K562 (cell line): ENCODE measurements at regions not wholly inside any gene's neighbourhood (a gene's known extent, or its start where the extent isn't known, plus 50 kb on each side); places are given as distances from the start of the nearest gene placed in this dataset.

Experiments used
- ATAC-seq: fragments of 200-7000 bp; cut with Tn5 transposase; 3 replicates; pipeline ENCODE4 v1.9.1; 2020; ENCODE audit warnings: moderate library complexity
- BruUV-seq: library from RNA; stranded (reverse); fragments of 400-500 nt; replicated peaks from 2 replicates; lab custom pipeline; 2021; lab: Mats Ljungman, UMichigan
- CTCF ChIA-PET: fragments of 300-600 bp; formaldehyde crosslinking; extraction: SDS; loops from one replicate; lab custom pipeline; 2021; ENCODE audit warnings: low intra/inter-chr PET ratio; lab: Yijun Ruan, JAX
- POLR2A ChIA-PET: fragments of 300-600, 350-650 bp; sonication (Branson Sonifier 250); formaldehyde crosslinking; extraction: SDS; loops from one replicate; lab custom pipeline; 2021; ENCODE audit warnings: antibody characterized with exemption, inconsistent platforms; lab: Yijun Ruan, JAX
- DNase-seq, 4 experiments: peaks; one replicate each; pipeline versions ENCODE4 v3.0.0 to v3.0.0-alpha.2; 2011 to 2018; ENCODE audit warnings: low spot score in 3 of 4, mixed read lengths in 3 of 4; ENCODE audit errors: extremely low read depth in 1 of 4
- FAIRE-seq: peaks from 2 replicates; lab custom pipeline; 2011; peaks lifted over from hg19 to GRCh38; lab: Jason Lieb, UNC
- H2AFZ ChIP-seq: 2 replicates; pipeline ENCODE4 v1.6.0; 2011; ENCODE audit warnings: low read depth, low read length, control low read depth, inconsistent platforms
- H3K27ac ChIP-seq: fragments of 200-600 bp; 3 replicates; pipeline ENCODE4 v1.8.0; 2011; ENCODE audit warnings: low read depth, mild to moderate bottlenecking, control low read depth, inconsistent platforms, low read length, moderate library complexity, mixed read lengths; ENCODE audit errors: extremely low read depth
- H3K27me3 ChIP-seq, 2 experiments: fragments of 300-600 bp in 1 of 2; 2 replicates in 1 of 2; 3 replicates in 1 of 2; pipeline versions ENCODE4 v1.6.0 to v1.8.0; 2011; ENCODE audit warnings: inconsistent platforms in 2 of 2, low read length in 2 of 2, mild to moderate bottlenecking in 1 of 2, mixed read lengths in 1 of 2, moderate library complexity in 1 of 2; ENCODE audit not compliant: control insufficient read depth in 2 of 2, insufficient read depth in 2 of 2
- H3K36me3 ChIP-seq: fragments of 300-600 bp; 3 replicates; pipeline ENCODE4 v1.8.0; 2011; ENCODE audit warnings: mild to moderate bottlenecking, low read length, inconsistent platforms; ENCODE audit not compliant: control insufficient read depth, insufficient read depth
- H3K4me1 ChIP-seq, 2 experiments: fragments of 200-600 bp in 1 of 2; replicated peaks in 1 of 2; 2 replicates in 1 of 2; 3 replicates in 1 of 2; pipeline versions ENCODE4 v1.5.1 to v1.8.0; 2011; ENCODE audit warnings: inconsistent platforms in 2 of 2, low read length in 2 of 2, mild to moderate bottlenecking in 1 of 2, mixed read lengths in 1 of 2, moderate library complexity in 1 of 2; ENCODE audit not compliant: control insufficient read depth in 2 of 2, insufficient read depth in 2 of 2
- H3K4me2 ChIP-seq: 2 replicates; pipeline ENCODE4 v1.6.1; 2011; ENCODE audit warnings: low read length, control low read depth, inconsistent platforms, mixed read lengths; ENCODE audit not compliant: insufficient read depth
- H3K4me3 ChIP-seq: fragments of 200-600 bp; sonication (generic), shearing (Covaris generic); 2 replicates; pipeline ENCODE4 v1.5.1; 2016; ENCODE audit warnings: control low read depth, inconsistent platforms
- H3K79me2 ChIP-seq: fragments of 200-600 bp; 3 replicates; pipeline ENCODE4 v1.8.0; 2011; ENCODE audit warnings: low read length, inconsistent platforms; ENCODE audit not compliant: control insufficient read depth, insufficient read depth
- H3K9ac ChIP-seq, 2 experiments: 2 replicates each; pipeline versions ENCODE4 v1.6.0 to v1.6.1; 2011; ENCODE audit warnings: low read depth in 2 of 2, low read length in 2 of 2, control low read depth in 1 of 2, inconsistent platforms in 1 of 2, mild to moderate bottlenecking in 1 of 2, mixed read lengths in 1 of 2; ENCODE audit not compliant: insufficient read depth in 1 of 2
- H3K9me1 ChIP-seq: one replicate; pipeline ENCODE4 v1.6.0; 2011; ENCODE audit warnings: inconsistent platforms, mild to moderate bottlenecking, low read length, moderate library complexity; ENCODE audit not compliant: control insufficient read depth, insufficient read depth
- H3K9me3 ChIP-seq: replicated peaks from 2 replicates; pipeline ENCODE4 v1.5.1; 2011; ENCODE audit warnings: low read depth, low read length, inconsistent platforms; ENCODE audit not compliant: control insufficient read depth, insufficient read depth
- H4K20me1 ChIP-seq: replicated peaks from 2 replicates; pipeline ENCODE4 v1.6.1; 2011; ENCODE audit warnings: low read length, inconsistent platforms, mixed read lengths; ENCODE audit not compliant: control insufficient read depth, insufficient read depth
- ARHGAP35 ChIP-seq: fragments of 450-650 bp; IDR thresholded peaks from 2 replicates; pipeline ENCODE4 v1.6.1; 2018; ENCODE audit not compliant: partially characterized antibody
- CEBPG ChIP-seq, 3 experiments: fragments of 200-800 bp in 1 of 3; sonication (Bioruptor generic) in 1 of 3; sonication (generic) in 1 of 3; formaldehyde crosslinking in 1 of 3; IDR thresholded peaks in 2 of 3; conservative IDR thresholded peaks in 1 of 3; 2 replicates each; pipeline versions ENCODE4 v1.6.1 to v1.8.0; 2016 to 2022; ENCODE audit warnings: missing compliant biosample characterization in 2 of 3, missing genetic modification characterization in 2 of 3, mild to moderate bottlenecking in 1 of 3, missing genetic modification reagents in 1 of 3
- CTCF ChIP-seq, 3 experiments: IDR thresholded peaks in 2 of 3; conservative IDR thresholded peaks in 1 of 3; 2 replicates each; pipeline ENCODE4 v1.5.1; 2011 to 2012; ENCODE audit warnings: low read length in 3 of 3, mild to moderate bottlenecking in 3 of 3, control low read depth in 2 of 3, improper control_type of control experiment in 1 of 3, inconsistent platforms in 1 of 3, low read depth in 1 of 3, mixed read lengths in 1 of 3, moderate library complexity in 1 of 3; ENCODE audit not compliant: insufficient read depth in 2 of 3
- E2F1 ChIP-seq: sonication (generic); formaldehyde crosslinking; IDR thresholded peaks from 2 replicates; pipeline ENCODE4 v1.8.1; 2023; ENCODE audit warnings: mild to moderate bottlenecking, missing genetic modification reagents, moderate library complexity
- ILK ChIP-seq: fragments of 450-650 bp; IDR thresholded peaks from 2 replicates; pipeline ENCODE4 v1.6.1; 2016; ENCODE audit warnings: missing genetic modification characterization, low read depth, mild to moderate bottlenecking, missing compliant biosample characterization, moderate library complexity, borderline replicate concordance
- MITF ChIP-seq: IDR thresholded peaks from 2 replicates; pipeline ENCODE4 v1.6.1; 2014; ENCODE audit warnings: antibody characterized with exemption
- PHF20 ChIP-seq: fragments of 450-650 bp; IDR thresholded peaks from 2 replicates; pipeline ENCODE4 v1.6.1; 2018; ENCODE audit not compliant: partially characterized antibody
- RAD21 ChIP-seq, 2 experiments: fragments of 250-450 bp in 1 of 2; fragments of 450-650 bp in 1 of 2; sonication (Bioruptor Pico) in 1 of 2; formaldehyde crosslinking in 1 of 2; IDR thresholded peaks in 1 of 2; conservative IDR thresholded peaks in 1 of 2; 2 replicates each; pipeline versions ENCODE4 v1.4.0 to v1.8.0; 2020 to 2022; ENCODE audit warnings: mild to moderate bottlenecking in 2 of 2, moderate library complexity in 1 of 2
- RBM15 ChIP-seq: fragments of 200-400 bp; formaldehyde crosslinking; IDR thresholded peaks from 2 replicates; pipeline ENCODE4 v1.6.1; 2018; ENCODE audit warnings: mild to moderate bottlenecking, low read length, moderate library complexity; ENCODE audit not compliant: insufficient read depth
- ZNF586 ChIP-seq: fragments of 450-650 bp; formaldehyde crosslinking; conservative IDR thresholded peaks from 2 replicates; pipeline ENCODE4 v1.4.0; 2020; ENCODE audit warnings: mild to moderate bottlenecking, moderate library complexity
- WGBS: fragments of 100-300 bp; shearing (Covaris generic); methylation state at CpG from one replicate; pipeline ENCODE4 v1.1.6; 2016; ENCODE audit warnings: low coverage, mixed read lengths; ENCODE audit not compliant: insufficient coverage; ENCODE audit errors: missing lambda C conversion rate; 5-methylcytosine and 5-hydroxymethylcytosine counted together
- in situ Hi-C: fragments of 300-500 bp; cut with MboI; formaldehyde crosslinking; loops from 4 replicates; pipeline ENCODE4 v1.15.0; 2018; ENCODE audit warnings: inconsistent platforms, mixed read lengths
- intact Hi-C: fragments of 100-400 bp; cut with micrococcal nuclease; formaldehyde crosslinking; loops from 2 replicates; pipeline ENCODE4 v1.14.2; 2022

GRCh38 chr9:115360122-115360521 is 242.2 kb upstream of the TNC start:
- in situ Hi-C loops = no loop called here
- H3K27ac ChIP-seq = no peak overlapping the region

GRCh38 chr9:115362101-115362500 is 244.1 kb upstream of the TNC start:
- H3K9ac ChIP-seq = no peak overlapping the region
- intact Hi-C loops (no loop called here), in situ Hi-C loops (no loop called here)
- ATAC-seq = no peak
- H3K9me3 ChIP-seq = no peaks in the 10 kb centered on the region
- CTCF ChIA-PET = no interaction called here
- no peaks in the 10 kb centered on the region for H3K4me1 ChIP-seq
- no peak overlapping the region for H3K4me2 ChIP-seq
- no peak overlapping the region for H3K27ac ChIP-seq
- no peak overlapping the region for H3K4me3 ChIP-seq
- H3K9me1 ChIP-seq = no peaks in the 10 kb centered on the region
- no peak overlapping the region for H2AFZ ChIP-seq
- no peaks in the 10 kb centered on the region for H3K79me2 ChIP-seq
- H3K36me3 ChIP-seq = no peaks in the 10 kb centered on the region
- POLR2A ChIA-PET = no interaction called here
- no TSS peak for BruUV-seq
- no peak for FAIRE-seq
- no peak for DNase-seq
- WGBS = 0% methylated on average over 2 of the region's 2 CpGs
- H4K20me1 ChIP-seq = no peaks in the 10 kb centered on the region
- no peaks in the 10 kb centered on the region for H3K27me3 ChIP-seq
- TF ChIP-seq ZNF586 (no peak), CEBPG (CRISPR knock-in tag; IDR thresholded peaks at IDR 0.05) (no peak), CEBPG (tag; conservative IDR thresholded peaks at IDR 0.05 in 1 of 2, IDR thresholded peaks at IDR 0.05 in 1 of 2) (no peak), ARHGAP35 (no peak), CTCF (IDR thresholded peaks at IDR 0.05 in 2 of 3, conservative IDR thresholded peaks at IDR 0.05 in 1 of 3; ENCODE audit: insufficient read depth in 2 of 3, low read depth in 1 of 3, low read length in 3 of 3) (no peak), PHF20 (no peak), RAD21 (CRISPR knock-in tag; conservative IDR thresholded peaks at IDR 0.05 in 1 of 2, IDR thresholded peaks at IDR 0.05 in 1 of 2) (no peak), RBM15 (no peak), E2F1 (no peak), MITF (no peak)

More at GRCh38 chr9:115360122-115360521, 242.2 kb upstream of the TNC start:
- TF ChIP-seq ILK (tag) = no peak
- H3K9me1 ChIP-seq = no peaks in the 10 kb centered on the region
- no peaks in the 10 kb centered on the region for H3K79me2 ChIP-seq
- no peaks in the 10 kb centered on the region for H3K27me3 ChIP-seq
- no peaks in the 10 kb centered on the region for H3K4me1 ChIP-seq
- H3K9ac ChIP-seq = no peak overlapping the region
- no peak overlapping the region for H2AFZ ChIP-seq
- H3K36me3 ChIP-seq = no peaks in the 10 kb centered on the region
- intact Hi-C loops = no loop called here
- FAIRE-seq (no peak), ATAC-seq (no peak), DNase-seq (no peak)
- H4K20me1 ChIP-seq = no peaks in the 10 kb centered on the region
- H3K4me3 ChIP-seq = no peak overlapping the region
- no TSS peak for BruUV-seq
- POLR2A ChIA-PET = no interaction called here
- CTCF ChIA-PET = no interaction called here
- H3K4me2 ChIP-seq = no peak overlapping the region
- H3K9me3 ChIP-seq = no peaks in the 10 kb centered on the region; the same call in 1 of the 2 replicates
- 3% methylated on average over 5 of the region's 5 CpGs for WGBS
